HG02884 (cell line): ENCODE measurements at regions not wholly inside any gene's neighbourhood (a gene's known extent, or its start where the extent isn't known, plus 50 kb on each side); places are given as distances from the start of the nearest gene placed in this dataset.
"Not testable (repeated sequence)": the region's sequence is repeated elsewhere in the genome, so short reads cannot be mapped to it uniquely, and the experiment has no call there.

Experiments used
- ATAC-seq: cut with Tn5 transposase; IDR thresholded peaks from one replicate; pipeline ENCODE4 v1.9.1; 2021; ENCODE audit warnings: mild to moderate bottlenecking, moderate library complexity; ENCODE audit not compliant: unreplicated experiment

- not testable (repeated sequence) for ATAC-seq
These were observed 667.6 kb downstream of the UQCRFS1 start for GRCh38 chr19:28545397-28545796.

- no peak for ATAC-seq
These were observed 668.3 kb downstream of the UQCRFS1 start for GRCh38 chr19:28544451-28545261.

GRCh38 chr19:28543244-28543776, 669.6 kb downstream of the UQCRFS1 start:
- ATAC-seq, result no peak

- no peak for ATAC-seq
These were observed 670.3 kb downstream of the UQCRFS1 start for GRCh38 chr19:28542394-28543243.

- no peak for ATAC-seq
These were observed 671.2 kb downstream of the UQCRFS1 start for GRCh38 chr19:28541602-28542393.

GRCh38 chr19:28541029-28541428, 671.9 kb downstream of the UQCRFS1 start:
- ATAC-seq, result no peak

GRCh38 chr19:28540385-28540784, 672.6 kb downstream of the UQCRFS1 start:
- ATAC-seq, result not testable (repeated sequence)

- no peak for ATAC-seq
These were observed 673.2 kb downstream of the UQCRFS1 start for GRCh38 chr19:28539759-28540158.

GRCh38 chr19:28538579-28538978, 674.4 kb downstream of the UQCRFS1 start:
- not testable (repeated sequence) for ATAC-seq

- ATAC-seq, result no peak
These were observed 675.1 kb downstream of the UQCRFS1 start for GRCh38 chr19:28537896-28538295.

- no peak for ATAC-seq
These were observed 675.9 kb downstream of the UQCRFS1 start for GRCh38 chr19:28537079-28537478.

- no peak for ATAC-seq
These were observed 677.6 kb downstream of the UQCRFS1 start for GRCh38 chr19:28535352-28535775.

GRCh38 chr19:28534766-28535351, 678.1 kb downstream of the UQCRFS1 start:
- ATAC-seq, result no peak

- ATAC-seq, result no peak
These were observed 680.1 kb downstream of the UQCRFS1 start for GRCh38 chr19:28532765-28533341.

GRCh38 chr19:28531979-28532378, 681.0 kb downstream of the UQCRFS1 start:
- ATAC-seq, result no peak

GRCh38 chr19:28530406-28531035, 682.4 kb downstream of the UQCRFS1 start:
- no peak for ATAC-seq

GRCh38 chr19:28526038-28526437, 686.9 kb downstream of the UQCRFS1 start:
- ATAC-seq, result no peak

GRCh38 chr19:28523619-28524018, 689.3 kb downstream of the UQCRFS1 start:
- no peak for ATAC-seq

- ATAC-seq, result no peak
These were observed 690.4 kb downstream of the UQCRFS1 start for GRCh38 chr19:28522545-28522922.
